GM12878 (cell line): ENCODE measurements at regions not wholly inside any gene's neighbourhood (a gene's known extent, or its start where the extent isn't known, plus 50 kb on each side); places are given as distances from the start of the nearest gene placed in this dataset.

Source experiments
- ATAC-seq: fragments of 200-7000 bp; cut with Tn5 transposase; 3 replicates; pipeline ENCODE4 v1.9.1; 2020; ENCODE audit warnings: mild to moderate bottlenecking, moderate library complexity
- BruUV-seq: library from RNA; stranded (reverse); fragments of 400-500 nt; replicated peaks from 2 replicates; lab custom pipeline; 2021; lab: Mats Ljungman, UMichigan
- CTCF ChIA-PET: fragments of 300-600 bp; sonication (Branson Sonifier 250); formaldehyde crosslinking; extraction: SDS; loops from one replicate; lab custom pipeline; 2021; ENCODE audit warnings: inconsistent platforms; lab: Yijun Ruan, JAX
- POLR2A ChIA-PET: fragments of 350-600 bp; formaldehyde crosslinking; extraction: SDS; loops from one replicate; lab custom pipeline; 2021; ENCODE audit warnings: inconsistent platforms; lab: Charles Lee
- RAD21 ChIA-PET: fragments of 300-600 bp; sonication (Branson Sonifier 250); formaldehyde crosslinking; loops from one replicate; lab custom pipeline; 2023; ENCODE audit warnings: antibody characterized with exemption; ENCODE audit not compliant: unreplicated experiment; lab: Charles Lee
- SMC1A ChIA-PET: fragments of 300-600 bp; sonication (Branson Sonifier 250); formaldehyde crosslinking; loops from one replicate; lab custom pipeline; 2023; ENCODE audit not compliant: unreplicated experiment, uncharacterized antibody; lab: Charles Lee
- DNase-seq: peaks from one replicate; pipeline ENCODE4 v3.0.0-alpha.2; 2011; ENCODE audit warnings: low read depth, low spot score
- FAIRE-seq: peaks from 3 replicates; lab custom pipeline; 2011; peaks lifted over from hg19 to GRCh38; lab: Jason Lieb, UNC
- H2AFZ ChIP-seq: 2 replicates; pipeline ENCODE4 v1.6.0; 2011; ENCODE audit warnings: low read depth, low read length, control low read depth; ENCODE audit not compliant: control insufficient read depth
- H3K27ac ChIP-seq: 2 replicates; pipeline ENCODE4 v1.5.1; 2011; ENCODE audit warnings: control low read depth; ENCODE audit not compliant: control insufficient read depth, insufficient read depth
- H3K27me3 ChIP-seq, 2 experiments: replicated peaks in 1 of 2; 2 replicates each; pipeline versions ENCODE4 v1.6.0 to v1.6.1; 2011; ENCODE audit warnings: low read length in 1 of 2; ENCODE audit not compliant: control insufficient read depth in 2 of 2, insufficient read depth in 2 of 2
- H3K36me3 ChIP-seq, 2 experiments: 2 replicates each; pipeline ENCODE4 v1.5.1; 2011; ENCODE audit warnings: low read length in 1 of 2; ENCODE audit not compliant: control insufficient read depth in 2 of 2, insufficient read depth in 2 of 2
- H3K4me1 ChIP-seq: 2 replicates; pipeline ENCODE4 v1.6.1; 2011; ENCODE audit warnings: mild to moderate bottlenecking, low read length, moderate library complexity, mixed read lengths; ENCODE audit not compliant: control insufficient read depth, insufficient read depth
- H3K4me2 ChIP-seq: 2 replicates; pipeline ENCODE4 v1.6.0; 2011; ENCODE audit warnings: control low read depth; ENCODE audit not compliant: control insufficient read depth, insufficient read depth
- H3K4me3 ChIP-seq: fragments of 200-600 bp; sonication (generic); 2 replicates; pipeline ENCODE4 v1.5.1; 2016
- H3K79me2 ChIP-seq: 2 replicates; pipeline ENCODE4 v1.6.0; 2011; ENCODE audit warnings: low read length; ENCODE audit not compliant: control insufficient read depth, insufficient read depth
- H3K9ac ChIP-seq: 2 replicates; pipeline ENCODE4 v1.8.0; 2011; ENCODE audit warnings: low read length, control low read depth, mixed read lengths; ENCODE audit not compliant: control insufficient read depth, insufficient read depth
- H3K9me3 ChIP-seq: replicated peaks from 3 replicates; pipeline ENCODE4 v1.5.1; 2011; ENCODE audit warnings: mild to moderate bottlenecking, low read length; ENCODE audit not compliant: control insufficient read depth, insufficient read depth
- H4K20me1 ChIP-seq: 2 replicates; pipeline ENCODE4 v1.6.0; 2011; ENCODE audit not compliant: control insufficient read depth, insufficient read depth
- ATF2 ChIP-seq: IDR thresholded peaks from 2 replicates; pipeline ENCODE4 v1.6.1; 2012; ENCODE audit warnings: low read length, inconsistent platforms
- ATF3 ChIP-seq: IDR thresholded peaks from 2 replicates; pipeline ENCODE4 v1.6.1; 2011; ENCODE audit warnings: low read depth, mild to moderate bottlenecking, low read length, moderate library complexity, borderline replicate concordance; ENCODE audit errors: extremely low read depth
- BCL3 ChIP-seq: IDR thresholded peaks from 2 replicates; pipeline ENCODE4 v1.6.1; 2011; ENCODE audit warnings: borderline replicate concordance, low read depth, mild to moderate bottlenecking, moderate library complexity, low read length; ENCODE audit not compliant: insufficient read depth, poor library complexity, severe bottlenecking
- FOS ChIP-seq: IDR thresholded peaks from 3 replicates; pipeline ENCODE4 v1.6.1; 2011; ENCODE audit warnings: borderline replicate concordance; ENCODE audit not compliant: insufficient read length; ENCODE audit errors: extremely low read depth
- KLF5 ChIP-seq: fragments of 450-650 bp; IDR thresholded peaks from 2 replicates; pipeline ENCODE4 v1.6.1; 2014; ENCODE audit warnings: mild to moderate bottlenecking; ENCODE audit not compliant: partially characterized antibody
- MXI1 ChIP-seq: fragments of 150-350 bp; IDR thresholded peaks from 2 replicates; pipeline ENCODE4 v1.6.1; 2011; ENCODE audit warnings: low read depth, mild to moderate bottlenecking, inconsistent platforms, low read length, improper control_type of control experiment
- MYC ChIP-seq: IDR thresholded peaks from 2 replicates; pipeline ENCODE4 v1.6.1; 2011; ENCODE audit warnings: mild to moderate bottlenecking, low read length, moderate library complexity, inconsistent platforms; ENCODE audit not compliant: insufficient read depth, insufficient replicate concordance, insufficient read length, severe bottlenecking
- NFXL1 ChIP-seq: fragments of 450-650 bp; IDR thresholded peaks from 2 replicates; pipeline ENCODE4 v1.6.1; 2017; ENCODE audit warnings: antibody characterized with exemption, mild to moderate bottlenecking, borderline replicate concordance
- RUNX3 ChIP-seq: IDR thresholded peaks from 2 replicates; pipeline ENCODE4 v1.6.1; 2012; ENCODE audit warnings: low read length, inconsistent platforms
- SIX5 ChIP-seq: IDR thresholded peaks from 2 replicates; pipeline ENCODE4 v1.6.1; 2011; ENCODE audit warnings: mild to moderate bottlenecking, low read depth, low read length, moderate library complexity; ENCODE audit not compliant: severe bottlenecking
- WGBS: methylation state at CpG from one replicate; pipeline ENCODE4 v1.1.6; 2016; ENCODE audit warnings: low lambda C conversion rate; ENCODE audit not compliant: insufficient replicate concordance, insufficient coverage; ENCODE audit errors: missing lambda C conversion rate; 5-methylcytosine and 5-hydroxymethylcytosine counted together
- in situ Hi-C: fragments of 300-500 bp; cut with MboI; formaldehyde crosslinking; loops from 9 replicates; pipeline ENCODE4 v1.14.3; 2018; ENCODE audit warnings: mixed read lengths
- intact Hi-C: fragments of 100-400 bp; cut with micrococcal nuclease; formaldehyde crosslinking; loops from one replicate; pipeline ENCODE4 v1.14.2; 2022; ENCODE audit not compliant: unreplicated experiment

GRCh38 chr6:44558024-44558831, 170.7 kb downstream of the CDC5L start:
- no peak overlapping the region for H2AFZ ChIP-seq
- H3K36me3 ChIP-seq = no peaks in the 10 kb centered on the region
- in situ Hi-C loops = no loop called here
- H4K20me1 ChIP-seq = no peaks in the 10 kb centered on the region
- WGBS = 2% methylated on average over 7 of the region's 7 CpGs
- ATAC-seq (no peak), FAIRE-seq (no peak), DNase-seq (no peak)
- H3K4me2 ChIP-seq = no peak overlapping the region
- H3K27ac ChIP-seq = no peak overlapping the region
- intact Hi-C loops = no loop called here
- BruUV-seq = no TSS peak
- ChIA-PET POLR2A (no interaction called here), RAD21 (no interaction called here), CTCF (no interaction called here), SMC1A (no interaction called here)
- H3K79me2 ChIP-seq = no peaks in the 10 kb centered on the region
- H3K4me1 ChIP-seq = 0 out of 2 replicates have a peak, but pooled peaks cover under 1% of the 10 kb centered on the region
- H3K9ac ChIP-seq = no peak overlapping the region
- no peak overlapping the region for H3K4me3 ChIP-seq
- H3K9me3 ChIP-seq = no peaks in the 10 kb centered on the region
- TF ChIP-seq NFXL1 (no peak), MXI1 (no peak)
- TF ChIP-seq, all 136 proteins: peak for 0
- H3K27me3 ChIP-seq = peaks cover 1 to 5% of the 10 kb centered on the region in 2 experiments; a peak in 2 of 4 replicates

- H3K27me3 ChIP-seq = peaks cover 1 to 5% of the 10 kb centered on the region in 2 experiments; a peak in 2 of 4 replicates
- H3K4me1 ChIP-seq = peaks cover 6% of the 10 kb centered on the region; the same call in 1 of the 2 replicates
- DNase-seq (no peak), ATAC-seq (no peak), FAIRE-seq (no peak)
- 0% methylated on average over 2 of the region's 2 CpGs for WGBS
- no peak overlapping the region for H3K9ac ChIP-seq
- H3K4me3 ChIP-seq = no peak overlapping the region
- no peaks in the 10 kb centered on the region for H4K20me1 ChIP-seq
- in situ Hi-C loops (no loop called here), intact Hi-C loops (no loop called here)
- ChIA-PET SMC1A (no interaction called here), CTCF (no interaction called here), RAD21 (no interaction called here), POLR2A (no interaction called here)
- no peak overlapping the region for H3K4me2 ChIP-seq
- no peaks in the 10 kb centered on the region for H3K36me3 ChIP-seq
- BruUV-seq = no TSS peak
- no peaks in the 10 kb centered on the region for H3K9me3 ChIP-seq
- no peak overlapping the region for H3K27ac ChIP-seq
- H3K79me2 ChIP-seq = no peaks in the 10 kb centered on the region
- no peak overlapping the region for H2AFZ ChIP-seq
- TF ChIP-seq SIX5 (no peak), ATF2 (no peak), KLF5 (no peak), RUNX3 (no peak), FOS (no peak), MYC (no peak), BCL3 (no peak), ATF3 (no peak)
Measured at GRCh38 chr6:44558832-44559251, 171.3 kb downstream of the CDC5L start.
